Stimulated activated CD8-positive, alpha-beta memory T cell treated with anti-CD3 and anti-CD28 coated beads, Interleukin-7, amount 100 ng/mL, for 4 hours (primary cell): ENCODE measurements at regions not wholly inside any gene's neighbourhood (a gene's known extent, or its start where the extent isn't known, plus 50 kb on each side); places are given as distances from the start of the nearest gene placed in this dataset.

Source experiments
- DNase-seq, 2 donors: peaks; one replicate each; pipeline ENCODE4 v3.0.0-alpha.2; 2020; ENCODE audit warnings: low read depth in 2 of 2

DNA sequence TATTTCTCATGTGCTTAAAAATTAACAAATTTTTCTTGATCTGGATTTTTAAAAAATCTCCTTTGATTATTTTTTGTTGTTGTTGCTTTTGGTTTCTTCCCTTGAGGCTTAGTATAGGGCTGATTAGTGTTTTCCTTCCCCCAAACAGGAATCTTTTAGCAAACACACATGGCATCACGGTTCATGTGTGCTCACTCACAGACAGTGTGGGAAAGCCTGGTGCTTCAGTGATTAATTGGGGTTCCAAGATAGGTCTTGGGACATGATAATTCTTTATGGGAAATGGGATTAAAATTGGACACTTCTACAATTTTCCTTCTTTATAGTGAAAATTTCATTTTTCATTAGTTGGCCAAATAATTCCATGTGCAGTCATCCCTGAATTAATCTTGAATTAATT, 153.9 kb upstream of the SOX11 start:
- DNase-seq, result no peak

GRCh38 chr2:5538772-5539171, 153.4 kb upstream of the SOX11 start:
- DNase-seq, result no peak

GRCh38 chr2:5539282-5540165, 152.7 kb upstream of the SOX11 start:
- no peak for DNase-seq

- DNase-seq, result no peak
Observed at GRCh38 chr2:5540856-5541255, 151.3 kb upstream of the SOX11 start.

GRCh38 chr2:5544205-5544786, 147.9 kb upstream of the SOX11 start:
- DNase-seq, result no peak

- no peak for DNase-seq
Observed at GRCh38 chr2:5546181-5546580, 146.0 kb upstream of the SOX11 start.

GRCh38 chr2:5548991-5549715, 143.0 kb upstream of the SOX11 start:
- no peak for DNase-seq

DNA sequence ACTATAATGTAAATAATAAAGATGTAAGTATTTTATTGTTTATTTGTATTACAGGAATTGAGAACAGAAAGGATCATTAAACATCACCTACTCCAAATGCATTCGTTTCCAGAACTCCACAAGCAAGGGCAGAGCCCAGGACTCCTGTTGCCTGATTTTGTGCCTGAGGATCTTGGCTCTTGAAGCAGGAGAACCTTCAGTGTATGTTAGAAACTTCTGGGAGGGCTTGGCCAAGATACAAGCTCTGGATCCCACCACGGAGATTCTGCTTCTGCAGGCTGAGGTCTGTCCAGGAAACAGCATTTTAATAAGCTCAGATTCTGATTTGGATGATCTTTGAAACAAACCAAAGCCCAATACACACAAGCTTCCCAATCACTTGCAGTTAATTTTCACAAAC, 142.4 kb upstream of the SOX11 start:
- no peak for DNase-seq

- no peak for DNase-seq
Observed at GRCh38 chr2:5555636-5556035, 136.5 kb upstream of the SOX11 start.

DNA sequence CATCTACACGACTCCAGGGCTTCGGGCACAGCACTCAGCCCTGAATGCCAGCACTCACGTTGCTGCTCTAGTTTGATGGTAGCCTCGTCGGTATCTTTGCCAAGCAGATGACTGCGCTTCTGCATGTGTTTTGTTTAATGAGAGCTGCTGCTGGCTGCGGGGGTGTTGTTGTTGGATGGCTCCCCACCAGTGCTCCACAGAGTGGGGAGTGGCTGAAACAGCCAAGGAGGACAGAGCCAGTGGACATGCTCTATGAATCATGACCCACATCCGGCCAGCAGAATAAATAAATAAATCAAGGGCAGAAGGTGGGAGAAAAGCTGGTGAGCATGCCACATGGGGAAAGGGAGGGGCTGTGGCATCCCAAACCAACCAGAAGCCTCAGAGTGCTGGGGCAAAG, 131.2 kb upstream of the SOX11 start:
- DNase-seq, result no peak

GRCh38 chr2:5562426-5562825, 129.8 kb upstream of the SOX11 start:
- DNase-seq, result no peak

GRCh38 chr2:5562865-5563264, 129.3 kb upstream of the SOX11 start:
- DNase-seq, result no peak

DNA sequence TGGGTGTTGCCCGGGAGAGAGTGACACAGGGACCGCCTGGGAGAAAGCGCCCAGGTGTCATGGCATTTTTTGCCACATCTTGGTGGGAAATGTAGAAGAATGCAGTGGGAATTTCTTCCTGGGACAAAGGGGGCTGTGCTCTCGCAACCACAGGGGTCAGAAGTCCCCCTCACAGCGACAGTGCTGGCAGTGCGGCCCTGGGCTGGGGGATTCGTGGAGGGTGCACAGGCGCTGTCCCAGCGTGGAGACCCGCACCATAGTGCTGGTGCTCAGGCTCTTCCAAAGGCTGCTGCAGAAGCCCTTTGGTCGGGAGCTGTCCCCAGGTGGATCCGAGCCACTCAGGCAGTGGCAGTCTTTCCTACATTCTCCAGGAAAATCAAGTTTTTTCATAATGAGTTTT, 128.8 kb upstream of the SOX11 start:
- no peak for DNase-seq

- DNase-seq, result no peak
Observed at GRCh38 chr2:5569256-5569655, 122.9 kb upstream of the SOX11 start.

GRCh38 chr2:5576015-5576414, 116.2 kb upstream of the SOX11 start:
- DNase-seq, result no peak

DNA sequence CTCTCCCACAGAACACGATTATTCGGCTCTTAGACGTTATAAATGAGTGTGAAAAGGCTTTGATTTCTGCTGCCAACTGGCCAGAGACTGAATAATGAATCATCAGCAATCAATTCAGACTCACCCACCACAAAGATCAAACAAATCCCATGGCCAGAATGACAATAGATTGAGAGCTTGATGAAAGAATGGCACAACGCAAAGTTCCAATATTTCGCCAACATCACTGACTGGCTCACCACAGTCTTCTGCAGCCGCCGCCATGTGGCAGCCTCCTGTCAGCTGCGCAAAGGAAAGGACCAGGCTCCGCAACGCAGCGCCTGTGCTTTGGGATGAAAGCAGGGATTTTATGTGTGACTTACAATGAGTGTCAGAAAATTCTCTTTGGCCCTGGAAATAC, 104.4 kb upstream of the SOX11 start:
- no peak for DNase-seq

DNA sequence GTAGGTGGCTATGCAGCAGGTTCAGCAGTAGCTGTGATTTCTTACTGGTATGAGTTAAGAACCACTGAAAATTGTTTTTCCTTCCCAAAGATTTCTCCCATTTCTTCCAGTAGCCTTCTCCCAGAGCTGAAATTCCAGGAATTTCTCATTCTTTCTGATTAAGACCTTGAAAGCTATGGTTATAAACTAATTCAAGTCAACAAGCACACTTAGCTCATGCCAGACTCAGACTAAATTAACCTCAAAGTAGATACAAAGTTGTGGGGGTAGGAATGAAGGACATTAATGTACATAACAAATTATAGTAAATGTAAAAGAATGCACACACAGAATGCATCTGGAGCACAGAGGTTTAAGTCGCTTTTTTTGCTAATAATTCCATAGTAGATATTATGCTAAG, 103.6 kb upstream of the SOX11 start:
- DNase-seq, result no peak

DNA sequence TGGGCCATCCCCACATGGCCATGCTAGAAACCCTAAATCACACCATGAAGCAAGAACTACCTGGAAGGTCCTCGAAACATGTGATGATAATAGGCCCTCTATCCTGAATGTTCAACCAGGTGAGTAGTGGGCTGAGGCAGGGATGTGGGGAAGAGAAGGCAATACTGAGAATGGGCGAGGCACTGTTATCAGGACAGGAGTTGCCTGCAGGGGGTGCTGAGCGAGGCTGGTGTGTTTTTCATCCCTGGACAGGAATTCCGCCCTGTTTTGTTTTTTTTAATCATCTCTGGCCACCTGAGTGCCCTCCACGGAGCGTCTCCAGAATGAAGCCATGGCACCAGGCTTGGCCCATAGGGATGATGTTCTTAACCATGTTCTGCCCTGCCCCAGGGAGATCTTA, 103.0 kb upstream of the SOX11 start:
- no peak for DNase-seq

- DNase-seq, result no peak
Observed at GRCh38 chr2:5590886-5591285, 101.3 kb upstream of the SOX11 start.

- no peak for DNase-seq
Observed at GRCh38 chr2:5592916-5593315, 99.3 kb upstream of the SOX11 start.

- no peak for DNase-seq
Observed at GRCh38 chr2:5594249-5594695, 97.9 kb upstream of the SOX11 start.

GRCh38 chr2:5596868-5597267, 95.3 kb upstream of the SOX11 start:
- DNase-seq, result no peak

DNA sequence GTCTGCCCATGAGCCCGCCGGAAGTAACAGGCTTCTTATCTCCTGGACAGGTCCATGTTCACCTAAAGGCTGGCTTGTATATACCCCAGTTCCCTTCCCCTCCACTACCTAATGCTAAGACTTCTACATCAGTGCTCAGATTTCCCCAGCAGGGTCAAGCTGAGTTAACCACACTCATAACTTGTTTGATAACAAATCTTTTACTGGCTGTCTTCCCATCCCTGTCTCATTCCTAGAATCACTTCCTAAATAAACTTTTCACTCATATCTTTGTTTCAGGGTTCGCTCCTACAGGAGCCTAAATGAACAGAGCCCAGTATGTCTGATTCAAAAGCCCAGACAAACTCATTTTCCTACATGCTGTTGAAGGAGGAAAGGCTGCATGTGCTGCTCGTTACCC, 94.0 kb upstream of the SOX11 start:
- no peak for DNase-seq
